ENCODE measurements at regions not wholly inside any gene's neighbourhood (a gene's known extent, or its start where the extent isn't known, plus 50 kb on each side); places are given as distances from the start of the nearest gene placed in this dataset.

DNA sequence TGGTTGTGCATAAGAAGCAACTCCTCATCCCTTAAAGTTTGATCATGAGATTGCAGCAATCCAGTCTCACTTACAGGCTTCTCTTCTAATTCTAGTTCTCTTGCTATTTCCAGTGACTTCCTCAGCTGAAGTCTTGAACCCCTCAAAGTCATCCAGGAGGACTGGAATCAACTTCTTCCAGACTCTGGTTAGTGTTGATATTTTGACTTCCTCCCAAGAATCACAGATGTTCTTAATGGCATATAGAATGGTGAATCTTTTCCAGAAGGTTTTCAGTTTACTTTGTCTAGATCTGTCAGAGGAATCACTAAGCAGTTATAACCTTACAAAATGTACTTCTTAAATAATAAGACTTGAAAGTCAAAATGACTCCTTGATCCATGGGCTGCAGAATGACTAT lies 81.3 kb upstream of the UBL3 start:
- TF ChIP-seq, protein P1, sequence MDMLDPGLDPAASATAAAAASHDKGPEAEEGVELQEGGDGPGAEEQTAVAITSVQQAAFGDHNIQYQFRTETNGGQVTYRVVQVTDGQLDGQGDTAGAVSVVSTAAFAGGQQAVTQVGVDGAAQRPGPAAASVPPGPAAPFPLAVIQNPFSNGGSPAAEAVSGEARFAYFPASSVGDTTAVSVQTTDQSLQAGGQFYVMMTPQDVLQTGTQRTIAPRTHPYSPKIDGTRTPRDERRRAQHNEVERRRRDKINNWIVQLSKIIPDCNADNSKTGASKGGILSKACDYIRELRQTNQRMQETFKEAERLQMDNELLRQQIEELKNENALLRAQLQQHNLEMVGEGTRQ (CRISPR knock-in tag; IDR thresholded peaks at IDR 0.05), result no peak
- TF ChIP-seq, protein P2, sequence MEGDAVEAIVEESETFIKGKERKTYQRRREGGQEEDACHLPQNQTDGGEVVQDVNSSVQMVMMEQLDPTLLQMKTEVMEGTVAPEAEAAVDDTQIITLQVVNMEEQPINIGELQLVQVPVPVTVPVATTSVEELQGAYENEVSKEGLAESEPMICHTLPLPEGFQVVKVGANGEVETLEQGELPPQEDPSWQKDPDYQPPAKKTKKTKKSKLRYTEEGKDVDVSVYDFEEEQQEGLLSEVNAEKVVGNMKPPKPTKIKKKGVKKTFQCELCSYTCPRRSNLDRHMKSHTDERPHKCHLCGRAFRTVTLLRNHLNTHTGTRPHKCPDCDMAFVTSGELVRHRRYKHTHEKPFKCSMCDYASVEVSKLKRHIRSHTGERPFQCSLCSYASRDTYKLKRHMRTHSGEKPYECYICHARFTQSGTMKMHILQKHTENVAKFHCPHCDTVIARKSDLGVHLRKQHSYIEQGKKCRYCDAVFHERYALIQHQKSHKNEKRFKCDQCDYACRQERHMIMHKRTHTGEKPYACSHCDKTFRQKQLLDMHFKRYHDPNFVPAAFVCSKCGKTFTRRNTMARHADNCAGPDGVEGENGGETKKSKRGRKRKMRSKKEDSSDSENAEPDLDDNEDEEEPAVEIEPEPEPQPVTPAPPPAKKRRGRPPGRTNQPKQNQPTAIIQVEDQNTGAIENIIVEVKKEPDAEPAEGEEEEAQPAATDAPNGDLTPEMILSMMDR (IDR thresholded peaks at IDR 0.05), result no peak
- TF ChIP-seq TCF7 (CRISPR knock-in tag; IDR thresholded peaks at IDR 0.05; ENCODE audit: low read depth), result no peak
- no peak for TF ChIP-seq JUN (CRISPR knock-in tag; IDR thresholded peaks at IDR 0.05)
- TF ChIP-seq FOXJ3 (CRISPR knock-in tag; IDR thresholded peaks at IDR 0.05; ENCODE audit: borderline replicate concordance), result no peak
- TF ChIP-seq, protein P3, sequence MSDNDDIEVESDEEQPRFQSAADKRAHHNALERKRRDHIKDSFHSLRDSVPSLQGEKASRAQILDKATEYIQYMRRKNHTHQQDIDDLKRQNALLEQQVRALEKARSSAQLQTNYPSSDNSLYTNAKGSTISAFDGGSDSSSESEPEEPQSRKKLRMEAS (CRISPR knock-in tag; IDR thresholded peaks at IDR 0.05), result no peak
- no peak for TF ChIP-seq CREB1 (CRISPR knock-in tag; IDR thresholded peaks at IDR 0.05)
- TF ChIP-seq NFYB (CRISPR knock-in tag; conservative IDR thresholded peaks at IDR 0.05; ENCODE audit: low read depth), result no peak
- no peak for TF ChIP-seq ZNF232 (CRISPR knock-in tag; IDR thresholded peaks at IDR 0.05)
- TF ChIP-seq, protein P4, sequence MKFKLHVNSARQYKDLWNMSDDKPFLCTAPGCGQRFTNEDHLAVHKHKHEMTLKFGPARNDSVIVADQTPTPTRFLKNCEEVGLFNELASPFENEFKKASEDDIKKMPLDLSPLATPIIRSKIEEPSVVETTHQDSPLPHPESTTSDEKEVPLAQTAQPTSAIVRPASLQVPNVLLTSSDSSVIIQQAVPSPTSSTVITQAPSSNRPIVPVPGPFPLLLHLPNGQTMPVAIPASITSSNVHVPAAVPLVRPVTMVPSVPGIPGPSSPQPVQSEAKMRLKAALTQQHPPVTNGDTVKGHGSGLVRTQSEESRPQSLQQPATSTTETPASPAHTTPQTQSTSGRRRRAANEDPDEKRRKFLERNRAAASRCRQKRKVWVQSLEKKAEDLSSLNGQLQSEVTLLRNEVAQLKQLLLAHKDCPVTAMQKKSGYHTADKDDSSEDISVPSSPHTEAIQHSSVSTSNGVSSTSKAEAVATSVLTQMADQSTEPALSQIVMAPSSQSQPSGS (CRISPR knock-in tag; IDR thresholded peaks at IDR 0.05; ENCODE audit: borderline replicate concordance, low read depth), result no peak
